ENCODE measurements at regions not wholly inside any gene's neighbourhood (a gene's known extent, or its start where the extent isn't known, plus 50 kb on each side); places are given as distances from the start of the nearest gene placed in this dataset.

GRCh38 chr4:111806331-111806730 lies 338.9 kb upstream of the FAM241A start:
- TF ChIP-seq NFIC (IDR thresholded peaks at IDR 0.05; ENCODE audit: low read depth, low read length) (no peak), BMI1 (IDR thresholded peaks at IDR 0.05; ENCODE audit: borderline replicate concordance) (no peak), USF2 (IDR thresholded peaks at IDR 0.05; ENCODE audit: borderline replicate concordance, low read depth, low read length) (no peak), NRF1 (conservative IDR thresholded peaks at IDR 0.05; ENCODE audit: low read depth, low read length) (no peak), HDAC2 (IDR thresholded peaks at IDR 0.05) (no peak), ATF7 (IDR thresholded peaks at IDR 0.05; ENCODE audit: low read depth) (no peak), CTCF (IDR thresholded peaks at IDR 0.05 in 2 of 3, conservative IDR thresholded peaks at IDR 0.05 in 1 of 3; ENCODE audit: control insufficient read depth in 2 of 3, extremely low read depth in 1 of 3, insufficient read depth in 1 of 3, low read depth in 3 of 3, low read length in 3 of 3) (0 out of 6 replicates have a peak, but pooled peaks of 1 of the 3 experiments have one; percentile 12), TAF1 (IDR thresholded peaks at IDR 0.05; ENCODE audit: borderline replicate concordance, low read depth, low read length) (no peak), NBN (IDR thresholded peaks at IDR 0.05) (no peak)
